H1 (cell line): ENCODE measurements at regions not wholly inside any gene's neighbourhood (a gene's known extent, or its start where the extent isn't known, plus 50 kb on each side); places are given as distances from the start of the nearest gene placed in this dataset.
"Not testable (repeated sequence)": the region's sequence is repeated elsewhere in the genome, so short reads cannot be mapped to it uniquely, and the experiment has no call there.

ENCODE experiments used
- CTCF ChIA-PET: fragments of 300-600 bp; sonication (Branson Sonifier 250); formaldehyde crosslinking; loops from one replicate; lab custom pipeline; 2021; ENCODE audit not compliant: partially characterized antibody; lab: Charles Lee
- POLR2A ChIA-PET: fragments of 300-600 bp; sonication (Branson Sonifier 250); formaldehyde crosslinking; loops from one replicate; lab custom pipeline; 2021; ENCODE audit warnings: inconsistent platforms; ENCODE audit not compliant: partially characterized antibody; lab: Charles Lee
- DNase-seq, 2 experiments: peaks; one replicate each; pipeline versions ENCODE4 v3.0.0 to v3.0.0-alpha.2; 2010 to 2022; ENCODE audit warnings: low spot score in 2 of 2, low read depth in 1 of 2, mixed read lengths in 1 of 2
- FAIRE-seq: peaks from 2 replicates; lab custom pipeline; 2011; peaks lifted over from hg19 to GRCh38; lab: Jason Lieb, UNC
- H2AFZ ChIP-seq: 2 replicates; pipeline ENCODE4 v1.8.1; 2012; ENCODE audit warnings: low read length, inconsistent platforms
- H2AK5ac ChIP-seq: 2 replicates; pipeline ENCODE4 v1.6.1; 2013; ENCODE audit warnings: low read depth, low read length
- H2BK120ac ChIP-seq: replicated peaks from 2 replicates; pipeline ENCODE3; 2013; ENCODE audit warnings: low read depth, low read length, inconsistent platforms
- H2BK12ac ChIP-seq: 2 replicates; pipeline ENCODE4 v1.6.1; 2013; ENCODE audit warnings: low read depth, low read length
- H2BK15ac ChIP-seq: 2 replicates; pipeline ENCODE4 v1.6.1; 2013; ENCODE audit warnings: low read length
- H2BK20ac ChIP-seq: 2 replicates; pipeline ENCODE4 v1.6.1; 2013; ENCODE audit warnings: low read length
- H2BK5ac ChIP-seq: 2 replicates; pipeline ENCODE4 v1.6.1; 2013; ENCODE audit warnings: low read depth, low read length
- H3K14ac ChIP-seq: 2 replicates; pipeline ENCODE4 v1.6.1; 2013; ENCODE audit warnings: inconsistent platforms; ENCODE audit not compliant: insufficient read length
- H3K18ac ChIP-seq: 2 replicates; pipeline ENCODE4 v1.6.1; 2013; ENCODE audit warnings: low read length; ENCODE audit errors: extremely low read depth
- H3K23ac ChIP-seq: 2 replicates; pipeline ENCODE4 v1.6.1; 2013; ENCODE audit warnings: inconsistent platforms; ENCODE audit not compliant: insufficient read length
- H3K23me2 ChIP-seq: 2 replicates; pipeline ENCODE4 v1.6.1; 2013; ENCODE audit warnings: low read depth, low read length
- H3K27ac ChIP-seq: 2 replicates; pipeline ENCODE4 v1.6.1; 2011; ENCODE audit warnings: low read depth, low read length, inconsistent platforms
- H3K27me3 ChIP-seq, 4 experiments: replicated peaks in 1 of 4; 1 replicate in 1 of 4; 2 replicates in 3 of 4; pipeline versions ENCODE4 v1.6.1 to v1.8.1; 2011 to 2013; ENCODE audit warnings: low read length in 3 of 4, mild to moderate bottlenecking in 3 of 4, inconsistent platforms in 2 of 4, mixed read lengths in 2 of 4, moderate library complexity in 1 of 4; ENCODE audit not compliant: control insufficient read depth in 3 of 4, insufficient read depth in 3 of 4; ENCODE audit errors: extremely low read depth in 1 of 4
- H3K36me3 ChIP-seq, 4 experiments: 2 replicates each; pipeline versions ENCODE4 v1.6.1 to v1.8.1; 2011 to 2013; ENCODE audit warnings: mild to moderate bottlenecking in 4 of 4, low read length in 3 of 4, moderate library complexity in 2 of 4, control low read depth in 1 of 4, inconsistent platforms in 1 of 4; ENCODE audit not compliant: insufficient read depth in 4 of 4, control insufficient read depth in 2 of 4
- H3K4ac ChIP-seq: replicated peaks from 2 replicates; pipeline ENCODE3; 2013; ENCODE audit warnings: low read length, low read depth, mixed read lengths, inconsistent platforms; ENCODE audit not compliant: insufficient read length
- H3K4me1 ChIP-seq, 4 experiments: replicated peaks in 1 of 4; 1 replicate in 1 of 4; 2 replicates in 3 of 4; pipeline versions ENCODE4 v1.6.1 to v1.8.1; 2011 to 2013; ENCODE audit warnings: low read length in 3 of 4, inconsistent platforms in 2 of 4, mixed read lengths in 1 of 4; ENCODE audit not compliant: insufficient read depth in 4 of 4, control insufficient read depth in 3 of 4
- H3K4me2 ChIP-seq, 2 experiments: 2 replicates each; pipeline versions ENCODE4 v1.6.1 to v1.8.1; 2011 to 2013; ENCODE audit warnings: low read depth in 2 of 2, low read length in 2 of 2, control low read depth in 1 of 2, inconsistent platforms in 1 of 2, mild to moderate bottlenecking in 1 of 2; ENCODE audit not compliant: insufficient read depth in 1 of 2
- H3K4me3 ChIP-seq, 4 experiments: fragments of 200-600, 300-600 bp in 1 of 4; sonication (generic), shearing (Covaris generic), sonication (Bioruptor Twin) in 1 of 4; 2 replicates each; pipeline versions ENCODE4 v1.5.1 to v1.8.1; 2011 to 2016; ENCODE audit warnings: low read length in 4 of 4, low read depth in 3 of 4, control low read depth in 2 of 4, inconsistent platforms in 2 of 4, mild to moderate bottlenecking in 2 of 4, mixed read lengths in 1 of 4, moderate library complexity in 1 of 4; ENCODE audit not compliant: insufficient read depth in 2 of 4; ENCODE audit errors: extremely low read depth in 1 of 4
- H3K56ac ChIP-seq: replicated peaks from 2 replicates; pipeline ENCODE3; 2013; ENCODE audit warnings: low read depth, mild to moderate bottlenecking, mixed read lengths, low read length, inconsistent platforms; ENCODE audit not compliant: insufficient read length
- H3K79me1 ChIP-seq: 2 replicates; pipeline ENCODE4 v1.6.1; 2013; ENCODE audit warnings: low read depth, low read length, control low read depth
- H3K79me2 ChIP-seq, 2 experiments: 2 replicates each; pipeline versions ENCODE4 v1.6.1 to v1.8.1; 2012 to 2013; ENCODE audit warnings: low read length in 2 of 2, mild to moderate bottlenecking in 2 of 2, inconsistent platforms in 1 of 2; ENCODE audit not compliant: insufficient read depth in 2 of 2, control insufficient read depth in 1 of 2
- H3K9ac ChIP-seq, 4 experiments: replicated peaks in 1 of 4; 1 replicate in 1 of 4; 2 replicates in 3 of 4; pipeline versions ENCODE4 v1.6.1 to v1.8.1; 2011 to 2013; ENCODE audit warnings: low read depth in 3 of 4, low read length in 3 of 4, control low read depth in 2 of 4, mild to moderate bottlenecking in 2 of 4, moderate library complexity in 2 of 4, inconsistent platforms in 1 of 4; ENCODE audit errors: extremely low read depth in 1 of 4
- H3K9me3 ChIP-seq, 2 experiments: 2 replicates each; pipeline versions ENCODE4 v1.6.1 to v1.8.1; 2012 to 2013; ENCODE audit warnings: mild to moderate bottlenecking in 2 of 2, moderate library complexity in 2 of 2, control low read depth in 1 of 2, inconsistent platforms in 1 of 2, low read depth in 1 of 2, low read length in 1 of 2, mixed read lengths in 1 of 2; ENCODE audit not compliant: insufficient read depth in 2 of 2
- H4K20me1 ChIP-seq, 2 experiments: replicated peaks in 1 of 2; 2 replicates each; pipeline versions ENCODE3 to v1.8.1; 2011 to 2013; ENCODE audit warnings: inconsistent platforms in 2 of 2, low read length in 2 of 2, mild to moderate bottlenecking in 1 of 2; ENCODE audit not compliant: insufficient read depth in 2 of 2, control insufficient read depth in 1 of 2
- H4K5ac ChIP-seq: 2 replicates; pipeline ENCODE4 v1.6.1; 2013; ENCODE audit warnings: low read length, low read depth, mixed read lengths, inconsistent platforms; ENCODE audit not compliant: insufficient read length
- H4K8ac ChIP-seq: 2 replicates; pipeline ENCODE4 v1.8.0; 2013; ENCODE audit warnings: mild to moderate bottlenecking, moderate library complexity, low read length, inconsistent platforms; ENCODE audit not compliant: insufficient read depth; ENCODE audit errors: extremely low read depth
- H4K91ac ChIP-seq: replicated peaks from 2 replicates; pipeline ENCODE3; 2013; ENCODE audit warnings: low read length, mixed read lengths, inconsistent platforms; ENCODE audit not compliant: insufficient read length
- FOSL1 ChIP-seq: IDR thresholded peaks from 2 replicates; pipeline ENCODE4 v1.6.1; 2011; ENCODE audit warnings: mild to moderate bottlenecking, low read depth, low read length, moderate library complexity; ENCODE audit not compliant: insufficient read depth
- WGBS, 2 experiments: shearing (Covaris generic) in 1 of 2; methylation state at CpG; one replicate each; pipeline versions ENCODE4 v1.1.6 to v1.1.7; 2013 to 2015; ENCODE audit warnings: low lambda C conversion rate in 2 of 2, mixed read lengths in 2 of 2, inconsistent platforms in 1 of 2, low coverage in 1 of 2, missing lambda C conversion rate in 1 of 2; ENCODE audit not compliant: insufficient replicate concordance in 2 of 2, insufficient coverage in 1 of 2, insufficient read length in 1 of 2; ENCODE audit errors: extremely low coverage in 1 of 2, missing lambda C conversion rate in 1 of 2; 5-methylcytosine and 5-hydroxymethylcytosine counted together

DNA sequence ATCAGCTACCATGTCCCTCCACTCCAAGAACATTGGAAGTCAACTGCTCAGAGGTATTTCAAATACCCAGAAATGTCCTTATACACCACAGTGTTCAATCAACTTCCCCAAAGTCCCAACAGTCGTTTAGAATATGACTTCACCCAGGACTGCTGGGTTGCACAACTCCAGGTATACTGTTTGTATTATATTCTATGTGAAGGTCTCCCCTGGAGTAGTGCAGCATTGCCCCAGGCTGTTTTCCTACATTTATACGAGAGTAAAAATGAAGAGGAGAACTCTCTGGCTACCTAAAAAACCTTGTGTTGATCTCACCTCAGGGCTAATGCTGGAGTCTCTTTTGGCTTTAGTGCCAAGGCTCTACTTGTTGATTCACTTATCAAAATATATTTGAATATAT lies 183.6 kb upstream of the MAP3K1 start (continued):
- no peak for TF ChIP-seq FOSL1

DNA sequence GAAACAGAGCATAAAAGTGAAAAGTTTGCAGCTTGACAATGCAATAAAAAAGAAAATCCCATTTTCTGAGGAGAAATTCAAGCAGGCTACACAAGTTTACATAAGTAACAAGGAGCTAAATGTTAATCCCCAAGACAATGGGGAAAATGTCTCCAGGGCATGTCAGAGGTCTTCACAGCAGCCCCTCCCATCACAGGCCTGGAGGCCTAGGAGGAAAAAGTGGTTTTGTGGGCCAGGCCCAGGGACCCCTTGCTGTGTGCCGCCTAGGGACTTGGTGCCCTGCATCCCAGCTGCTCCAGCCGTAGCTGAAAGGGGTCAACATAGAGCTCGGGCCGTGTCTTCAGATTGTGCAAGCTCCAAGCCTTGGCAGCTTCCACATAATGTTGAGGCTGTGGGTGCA lies 186.7 kb upstream of the MAP3K1 start:
- H3K9me3 ChIP-seq = not testable (repeated sequence)

More for the DNA sequence above, 186.7 kb upstream of the MAP3K1 start:
- CTCF ChIA-PET = interaction anchor here (0.6 kb wide), 1 partner anchor 126 kb away, joined by 3 read pairs; no protein-coding TSS in a partner anchor
- H3K27me3 ChIP-seq, POLR2A ChIA-PET, H3K79me2 ChIP-seq, DNase-seq, H2BK5ac ChIP-seq, H3K4me3 ChIP-seq, H2BK20ac ChIP-seq, H3K79me1 ChIP-seq, H3K18ac ChIP-seq, H2AK5ac ChIP-seq, FAIRE-seq, H3K4me2 ChIP-seq, H2AFZ ChIP-seq, H3K23ac ChIP-seq, H4K91ac ChIP-seq, H3K36me3 ChIP-seq, H3K27ac ChIP-seq, H3K4ac ChIP-seq, H3K14ac ChIP-seq, H3K4me1 ChIP-seq, H2BK12ac ChIP-seq, H3K23me2 ChIP-seq, H4K5ac ChIP-seq, H3K56ac ChIP-seq, H2BK120ac ChIP-seq, H2BK15ac ChIP-seq, H4K8ac ChIP-seq, H3K9ac ChIP-seq, H4K20me1 ChIP-seq: not testable (repeated sequence)
- whole genome bisulfite sequencing, 2 experiments = 98% methylated on average over 4 of the region's 4 CpGs; no CpG with 5 or more reads in 1 of the 2 experiments
